IPS DF 6.9 (cell line): ENCODE measurements at regions not wholly inside any gene's neighbourhood (a gene's known extent, or its start where the extent isn't known, plus 50 kb on each side); places are given as distances from the start of the nearest gene placed in this dataset.

ENCODE experiments used
- DNase-seq: peaks from one replicate; pipeline ENCODE4 v3.0.0-alpha.2; 2013; ENCODE audit warnings: low read depth, low spot score
- H3K27ac ChIP-seq: one replicate; pipeline ENCODE4 v1.5.1; 2013; ENCODE audit warnings: low read length, control low read depth
- H3K27me3 ChIP-seq: 2 replicates; pipeline ENCODE4 v1.6.1; 2013; ENCODE audit warnings: mild to moderate bottlenecking, low read length; ENCODE audit not compliant: control insufficient read depth, insufficient read depth
- H3K36me3 ChIP-seq: 2 replicates; pipeline ENCODE4 v1.6.1; 2013; ENCODE audit warnings: low read length; ENCODE audit not compliant: control insufficient read depth, insufficient read depth
- H3K4me1 ChIP-seq: 2 replicates; pipeline ENCODE4 v1.6.1; 2013; ENCODE audit warnings: low read length; ENCODE audit not compliant: control insufficient read depth, insufficient read depth
- H3K4me3 ChIP-seq: 2 replicates; pipeline ENCODE4 v1.5.1; 2013; ENCODE audit warnings: mild to moderate bottlenecking, low read length
- H3K9me3 ChIP-seq: 2 replicates; pipeline ENCODE4 v1.6.1; 2013; ENCODE audit warnings: low read length, inconsistent platforms; ENCODE audit not compliant: control insufficient read depth, insufficient read depth
- WGBS: extraction: QIAGEN DNeasy Blood & Tissue Kit; methylation state at CpG from one replicate; pipeline ENCODE4 v1.1.7; 2013; ENCODE audit warnings: mixed read lengths, missing lambda C conversion rate; ENCODE audit not compliant: insufficient read length, insufficient coverage; 5-methylcytosine and 5-hydroxymethylcytosine counted together

GRCh38 chr6:23590498-23591126, 535.4 kb upstream of the NRSN1 start:
- no peaks in the 10 kb centered on the region for H3K9me3 ChIP-seq
- no peak overlapping the region for H3K27ac ChIP-seq
- H3K4me1 ChIP-seq: no peaks in the 10 kb centered on the region
- DNase-seq: no peak
- H3K27me3 ChIP-seq: no peaks in the 10 kb centered on the region
- H3K36me3 ChIP-seq: no peaks in the 10 kb centered on the region
- WGBS: no CpG with 5 or more reads among the region's 1 CpG
- H3K4me3 ChIP-seq: no peak overlapping the region

GRCh38 chr6:23591761-23592160, 534.3 kb upstream of the NRSN1 start:
- H3K27me3 ChIP-seq: no peaks in the 10 kb centered on the region
- H3K4me3 ChIP-seq: no peak overlapping the region
- H3K4me1 ChIP-seq: no peaks in the 10 kb centered on the region
- no peaks in the 10 kb centered on the region for H3K36me3 ChIP-seq
- peak; percentile 1 for DNase-seq
- H3K27ac ChIP-seq: no peak overlapping the region
- H3K9me3 ChIP-seq: no peaks in the 10 kb centered on the region
- WGBS: no CpG with 5 or more reads among the region's 4 CpGs

GRCh38 chr6:23600118-23600517, 525.9 kb upstream of the NRSN1 start:
- Histone ChIP-seq H3K4me1 (no peaks in the 10 kb centered on the region), H3K36me3 (no peaks in the 10 kb centered on the region), H3K9me3 (no peaks in the 10 kb centered on the region), H3K27me3 (no peaks in the 10 kb centered on the region), H3K4me3 (no peak overlapping the region), H3K27ac (no peak overlapping the region)
- no peak for DNase-seq

DNA sequence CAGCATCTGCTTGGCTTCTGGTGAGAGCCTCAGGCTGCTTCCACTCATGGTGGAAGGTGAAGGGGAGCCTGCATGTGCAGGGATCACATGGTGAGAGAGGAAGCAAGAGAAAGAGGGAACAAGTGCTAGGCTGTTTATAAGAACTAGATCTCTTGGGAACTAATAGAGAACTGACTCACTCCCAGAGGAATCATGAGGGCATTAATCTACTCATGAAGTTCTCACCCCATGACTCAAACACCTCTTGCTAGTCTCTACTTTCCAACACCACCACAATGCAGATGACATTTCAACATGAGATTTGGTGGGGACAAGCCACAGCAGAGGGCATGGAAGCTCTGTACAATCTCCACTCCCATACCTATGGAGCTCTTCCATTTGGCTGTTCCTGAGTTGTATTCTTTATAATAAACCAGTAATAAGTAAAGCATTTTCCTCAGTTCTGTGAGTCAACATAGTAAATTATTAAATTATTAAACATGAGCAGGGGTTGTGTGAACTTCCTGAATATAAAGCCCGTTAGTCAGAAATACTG, 524.1 kb upstream of the NRSN1 start:
- H3K4me1 ChIP-seq: no peaks in the 10 kb centered on the region
- no peak overlapping the region for H3K4me3 ChIP-seq
- H3K36me3 ChIP-seq: no peaks in the 10 kb centered on the region
- no peaks in the 10 kb centered on the region for H3K27me3 ChIP-seq
- no CpG with 5 or more reads among the region's 1 CpG for WGBS
- no peak overlapping the region for H3K27ac ChIP-seq
- DNase-seq: no peak
- H3K9me3 ChIP-seq: no peaks in the 10 kb centered on the region

GRCh38 chr6:23608931-23609435, 517.0 kb upstream of the NRSN1 start:
- no peaks in the 10 kb centered on the region for H3K36me3 ChIP-seq
- DNase-seq: no peak
- no peaks in the 10 kb centered on the region for H3K9me3 ChIP-seq
- H3K4me3 ChIP-seq: no peak overlapping the region
- WGBS: no CpG with 5 or more reads among the region's 5 CpGs
- no peaks in the 10 kb centered on the region for H3K4me1 ChIP-seq
- H3K27me3 ChIP-seq: no peaks in the 10 kb centered on the region
- no peak overlapping the region for H3K27ac ChIP-seq

- Histone ChIP-seq H3K4me3 (no peak overlapping the region), H3K27ac (no peak overlapping the region), H3K27me3 (no peaks in the 10 kb centered on the region), H3K4me1 (no peaks in the 10 kb centered on the region), H3K36me3 (no peaks in the 10 kb centered on the region), H3K9me3 (no peaks in the 10 kb centered on the region)
- no peak for DNase-seq
- WGBS: no CpG with 5 or more reads among the region's 6 CpGs
These were observed 514.1 kb upstream of the NRSN1 start for GRCh38 chr6:23611776-23612381.

GRCh38 chr6:23618366-23618765, 507.6 kb upstream of the NRSN1 start:
- peaks cover 1% of the 10 kb centered on the region; the same call in 1 of the 2 replicates for H3K4me1 ChIP-seq
- H3K27me3 ChIP-seq: no peaks in the 10 kb centered on the region
- H3K27ac ChIP-seq: no peak overlapping the region
- no peak for DNase-seq
- no peaks in the 10 kb centered on the region for H3K9me3 ChIP-seq
- no peak overlapping the region for H3K4me3 ChIP-seq
- H3K36me3 ChIP-seq: no peaks in the 10 kb centered on the region

DNA sequence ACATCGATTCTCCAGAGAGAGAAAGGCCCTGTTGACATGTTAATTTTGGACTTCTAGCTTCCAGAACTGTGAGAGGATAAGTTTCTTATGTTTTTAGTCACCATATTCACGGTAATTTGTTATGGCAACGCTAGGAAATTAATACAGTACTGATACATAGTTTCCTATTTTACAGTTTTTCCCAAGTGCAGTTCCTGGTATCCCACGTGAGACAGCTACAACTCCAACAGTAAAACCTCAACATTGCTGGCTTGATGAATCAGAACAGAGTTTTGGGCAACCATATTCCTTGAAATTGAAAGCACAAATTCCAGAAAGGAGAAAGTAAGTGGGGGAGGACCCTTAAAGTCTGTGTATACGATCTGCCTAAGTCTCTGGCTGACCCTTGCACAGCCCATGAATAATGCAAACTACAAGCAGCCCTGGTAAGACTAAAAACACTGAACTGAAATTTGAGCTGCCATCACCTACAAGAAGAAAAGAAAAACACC, 505.1 kb upstream of the NRSN1 start:
- WGBS: no CpG with 5 or more reads among the region's 5 CpGs
- no peak for DNase-seq

DNA sequence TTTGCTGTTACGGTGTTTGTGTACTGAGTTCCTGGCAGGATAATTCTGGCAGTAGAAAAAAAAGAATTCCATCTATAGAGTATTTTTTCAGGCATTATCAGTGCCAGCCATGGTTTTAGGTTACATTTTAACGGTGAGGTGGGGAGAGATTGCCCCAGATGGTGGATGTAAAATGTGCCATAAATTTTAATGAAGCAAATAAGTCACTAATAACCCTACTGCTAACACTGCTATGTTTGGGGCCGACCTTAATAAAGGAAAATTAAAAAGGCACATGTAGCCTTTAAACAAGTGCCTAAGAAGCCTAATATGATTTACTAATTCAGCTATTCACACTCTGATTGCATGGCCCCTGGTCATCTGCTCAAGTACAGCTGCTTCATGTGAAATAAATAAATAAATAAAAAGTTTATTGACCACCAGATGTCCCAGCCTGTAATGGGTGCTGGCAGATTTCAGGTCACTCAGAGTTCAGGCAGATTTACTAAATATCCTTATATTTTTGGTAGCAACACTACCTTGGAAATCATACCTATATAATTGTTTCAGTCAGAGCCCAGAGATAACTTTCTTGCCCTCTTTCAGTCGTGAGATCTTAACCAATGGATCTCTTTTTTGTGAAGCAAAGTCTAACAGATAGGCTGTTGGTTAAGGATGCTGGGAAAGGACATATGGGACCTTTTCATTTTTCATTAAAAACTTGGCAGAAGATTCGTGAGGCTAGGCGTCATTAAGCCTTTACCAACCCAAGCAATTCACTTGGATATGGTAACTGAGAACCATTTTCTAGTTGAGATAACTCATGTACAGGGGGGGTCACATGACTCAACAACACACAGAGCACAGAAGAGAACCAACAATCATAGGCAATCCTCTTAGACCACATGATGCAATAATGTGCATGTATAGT, 495.0 kb upstream of the NRSN1 start:
- no peaks in the 10 kb centered on the region for H3K9me3 ChIP-seq
- no peaks in the 10 kb centered on the region for H3K27me3 ChIP-seq
- H3K27ac ChIP-seq: no peak overlapping the region
- DNase-seq: no peak
- WGBS: no CpG with 5 or more reads among the region's 6 CpGs
- no peak overlapping the region for H3K4me3 ChIP-seq
- no peaks in the 10 kb centered on the region for H3K36me3 ChIP-seq
- no peaks in the 10 kb centered on the region for H3K4me1 ChIP-seq

More for the DNA sequence above, 505.1 kb upstream of the NRSN1 start:
- Histone ChIP-seq H3K9me3 (no peaks in the 10 kb centered on the region), H3K4me1 (peaks cover 1% of the 10 kb centered on the region; the same call in 1 of the 2 replicates), H3K27me3 (no peaks in the 10 kb centered on the region), H3K4me3 (no peak overlapping the region), H3K36me3 (no peaks in the 10 kb centered on the region), H3K27ac (no peak overlapping the region)

DNA sequence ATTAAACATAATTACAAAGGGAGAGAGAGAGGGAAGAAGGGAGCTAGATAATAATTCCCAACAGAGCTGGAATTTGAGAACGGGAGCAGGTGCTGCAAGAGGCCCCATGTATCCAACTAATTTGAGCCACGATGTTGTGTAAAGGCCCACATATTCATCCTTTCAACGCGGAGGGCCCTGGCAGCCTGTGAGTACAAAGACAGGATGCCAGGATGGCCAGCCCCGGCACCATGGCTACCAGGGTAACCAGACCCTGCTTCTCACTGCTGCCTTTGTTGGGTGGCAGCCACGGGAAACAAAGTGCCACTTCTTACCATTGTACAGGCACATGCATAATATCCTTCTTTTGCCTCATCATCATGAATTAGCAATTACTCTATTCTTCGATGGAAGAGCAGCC, 492.0 kb upstream of the NRSN1 start:
- H3K4me1 ChIP-seq: no peaks in the 10 kb centered on the region
- no peak for DNase-seq
- no peaks in the 10 kb centered on the region for H3K9me3 ChIP-seq
- H3K4me3 ChIP-seq: no peak overlapping the region
- H3K27me3 ChIP-seq: no peaks in the 10 kb centered on the region
- H3K36me3 ChIP-seq: no peaks in the 10 kb centered on the region
- WGBS: no CpG with 5 or more reads among the region's 7 CpGs
- no peak overlapping the region for H3K27ac ChIP-seq
